ENCODE measurements at regions not wholly inside any gene's neighbourhood (a gene's known extent, or its start where the extent isn't known, plus 50 kb on each side); places are given as distances from the start of the nearest gene placed in this dataset.

DNA sequence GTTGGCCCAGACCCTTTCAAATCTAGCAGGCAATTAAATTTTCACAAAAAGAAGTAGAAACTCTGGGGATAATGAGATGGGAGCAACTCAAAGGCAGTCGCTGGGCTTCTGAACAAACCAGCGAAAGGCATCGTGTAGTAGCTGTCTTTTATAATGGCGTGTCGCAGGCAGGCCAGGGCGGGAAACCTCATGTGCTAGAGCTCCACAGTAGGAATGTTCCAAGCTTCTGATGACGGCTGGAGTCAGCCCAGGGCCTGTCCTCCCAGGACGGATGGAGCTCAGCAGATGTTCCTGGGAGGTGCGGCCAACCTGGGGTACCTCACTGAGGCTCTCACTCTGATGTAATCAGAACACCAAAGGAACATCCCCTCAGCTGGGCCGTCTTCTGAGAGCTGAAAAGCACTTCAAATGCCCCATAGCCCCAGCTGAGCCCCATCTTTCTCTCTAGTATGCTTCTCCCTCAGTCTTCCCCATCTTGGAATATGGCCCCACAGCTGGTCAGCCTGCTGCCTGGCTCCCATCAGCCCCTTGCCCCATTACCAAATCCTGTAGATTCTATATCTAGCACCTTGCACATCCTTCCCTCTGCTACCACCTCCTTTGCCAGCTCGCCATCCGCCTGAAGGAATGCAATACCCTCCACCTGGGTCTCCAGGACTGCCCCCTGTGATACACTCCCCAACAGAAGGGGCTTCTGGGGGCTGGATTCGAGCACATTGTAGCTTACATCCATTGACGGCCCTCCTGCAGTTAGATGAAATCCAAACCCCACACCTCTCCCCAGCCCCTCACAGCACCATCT lies 54.9 kb upstream of the ATP2B2 start:
- Histone ChIP-seq H3K4me1 (replicated peaks) (no peaks in the 10 kb centered on the region), H3K36me3 (no peaks in the 10 kb centered on the region), H3K9me3 (no peaks in the 10 kb centered on the region), H3K27ac (no peak overlapping the region), H3K27me3 (replicated peaks; ENCODE audit: insufficient read depth) (no peaks in the 10 kb centered on the region), H3K4me3 (no peak overlapping the region)
- no peak for DNase-seq (ENCODE audit: low spot score)
- intact Hi-C loops (cut with DNase I), result no loop called here
- TF ChIP-seq, protein P1, sequence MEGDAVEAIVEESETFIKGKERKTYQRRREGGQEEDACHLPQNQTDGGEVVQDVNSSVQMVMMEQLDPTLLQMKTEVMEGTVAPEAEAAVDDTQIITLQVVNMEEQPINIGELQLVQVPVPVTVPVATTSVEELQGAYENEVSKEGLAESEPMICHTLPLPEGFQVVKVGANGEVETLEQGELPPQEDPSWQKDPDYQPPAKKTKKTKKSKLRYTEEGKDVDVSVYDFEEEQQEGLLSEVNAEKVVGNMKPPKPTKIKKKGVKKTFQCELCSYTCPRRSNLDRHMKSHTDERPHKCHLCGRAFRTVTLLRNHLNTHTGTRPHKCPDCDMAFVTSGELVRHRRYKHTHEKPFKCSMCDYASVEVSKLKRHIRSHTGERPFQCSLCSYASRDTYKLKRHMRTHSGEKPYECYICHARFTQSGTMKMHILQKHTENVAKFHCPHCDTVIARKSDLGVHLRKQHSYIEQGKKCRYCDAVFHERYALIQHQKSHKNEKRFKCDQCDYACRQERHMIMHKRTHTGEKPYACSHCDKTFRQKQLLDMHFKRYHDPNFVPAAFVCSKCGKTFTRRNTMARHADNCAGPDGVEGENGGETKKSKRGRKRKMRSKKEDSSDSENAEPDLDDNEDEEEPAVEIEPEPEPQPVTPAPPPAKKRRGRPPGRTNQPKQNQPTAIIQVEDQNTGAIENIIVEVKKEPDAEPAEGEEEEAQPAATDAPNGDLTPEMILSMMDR (IDR thresholded peaks at IDR 0.05), result no peak
- TF ChIP-seq POLR2A (IDR thresholded peaks at IDR 0.05) (no peak), POLR2AphosphoS5 (IDR thresholded peaks at IDR 0.05) (no peak)
- 85% methylated on average over 14 of the region's 14 CpGs for WGBS

DNA sequence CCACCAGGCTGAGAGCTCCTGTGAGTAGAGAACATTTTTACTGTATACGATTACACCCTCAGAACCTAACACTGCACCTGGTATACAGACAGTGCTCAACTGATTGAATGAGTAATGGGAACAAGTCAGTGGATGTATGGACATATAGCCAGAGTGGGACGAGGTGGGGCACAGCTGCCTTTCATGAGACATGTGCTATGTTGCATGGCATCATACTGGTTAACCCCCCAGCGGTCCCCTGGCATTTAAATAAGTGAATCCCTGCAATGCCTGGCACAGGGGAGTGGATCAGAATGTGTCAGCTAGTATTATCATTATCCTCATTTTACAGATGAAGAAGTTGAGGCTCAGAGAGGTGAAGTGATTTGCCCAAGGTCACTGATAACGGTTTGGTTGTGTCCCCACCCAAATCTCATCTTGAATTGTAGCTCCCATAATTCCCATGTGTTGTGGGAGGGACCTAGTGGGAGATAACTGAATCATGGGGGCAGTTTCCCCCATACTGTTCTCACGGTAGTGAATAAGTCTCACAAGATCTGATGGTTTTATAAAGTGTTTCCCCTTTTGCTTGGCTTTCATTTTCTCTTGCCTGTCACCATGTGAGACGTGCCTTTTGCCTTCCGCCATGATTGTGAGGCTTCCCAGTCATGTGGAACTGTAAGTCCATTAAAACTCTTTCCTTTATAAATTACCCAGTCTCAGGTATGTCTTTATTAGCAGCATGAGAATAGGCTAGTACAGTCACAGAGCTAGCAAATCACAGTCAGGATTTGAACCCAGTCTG lies 56.0 kb upstream of the ATP2B2 start:
- TF ChIP-seq POLR2AphosphoS5 (IDR thresholded peaks at IDR 0.05), result no peak
- TF ChIP-seq POLR2A (IDR thresholded peaks at IDR 0.05), result no peak
- TF ChIP-seq, protein P1 (IDR thresholded peaks at IDR 0.05), result no peak
- WGBS, result 86% methylated on average over 7 of the region's 7 CpGs
- intact Hi-C loops (cut with DNase I), result no loop called here
- Histone ChIP-seq H3K36me3 (no peaks in the 10 kb centered on the region), H3K4me1 (replicated peaks) (no peaks in the 10 kb centered on the region), H3K9me3 (no peaks in the 10 kb centered on the region), H3K4me3 (no peak overlapping the region), H3K27ac (no peak overlapping the region), H3K27me3 (replicated peaks; ENCODE audit: insufficient read depth) (no peaks in the 10 kb centered on the region)
- no peak for DNase-seq (ENCODE audit: low spot score)

DNA sequence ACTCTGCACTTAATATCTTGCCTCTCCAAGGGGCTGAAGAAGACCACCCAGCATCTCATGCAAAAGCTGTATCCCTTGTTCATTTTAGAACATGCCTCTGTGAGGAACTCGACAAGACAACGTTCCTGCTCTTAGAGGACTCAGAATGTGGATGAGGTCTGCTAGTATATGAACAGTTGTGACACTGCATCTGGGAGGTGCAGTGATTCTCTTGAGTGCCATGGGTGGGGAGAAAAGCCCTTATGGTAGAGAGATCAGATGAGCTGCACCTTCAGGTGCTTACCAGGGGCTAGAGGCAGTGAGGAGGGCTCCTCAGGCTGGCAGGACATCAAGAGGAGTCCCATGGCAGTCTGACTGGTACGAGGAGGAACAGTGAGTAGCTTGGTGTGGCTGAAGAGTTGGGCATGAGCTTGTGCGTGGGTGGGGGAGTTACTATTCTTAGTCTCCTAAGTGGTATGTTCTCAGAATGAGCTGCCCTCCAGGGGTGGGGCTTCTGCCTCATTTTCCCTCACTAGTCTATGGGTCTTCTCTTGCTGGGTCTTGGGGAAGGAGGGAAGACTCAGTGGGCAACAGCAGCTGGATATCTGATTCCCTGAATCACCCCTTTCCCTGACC lies 56.7 kb upstream of the ATP2B2 start:
- Histone ChIP-seq H3K27ac (no peak overlapping the region), H3K4me3 (no peak overlapping the region), H3K36me3 (no peaks in the 10 kb centered on the region), H3K9me3 (no peaks in the 10 kb centered on the region), H3K4me1 (replicated peaks) (no peaks in the 10 kb centered on the region), H3K27me3 (replicated peaks; ENCODE audit: insufficient read depth) (no peaks in the 10 kb centered on the region)
- 79% methylated on average over 4 of the region's 4 CpGs for WGBS
- TF ChIP-seq POLR2A (IDR thresholded peaks at IDR 0.05) (no peak), POLR2AphosphoS5 (IDR thresholded peaks at IDR 0.05) (no peak)
- TF ChIP-seq, protein P1 (IDR thresholded peaks at IDR 0.05), result no peak
- intact Hi-C loops (cut with DNase I), result no loop called here
- no peak for DNase-seq (ENCODE audit: low spot score)

DNA sequence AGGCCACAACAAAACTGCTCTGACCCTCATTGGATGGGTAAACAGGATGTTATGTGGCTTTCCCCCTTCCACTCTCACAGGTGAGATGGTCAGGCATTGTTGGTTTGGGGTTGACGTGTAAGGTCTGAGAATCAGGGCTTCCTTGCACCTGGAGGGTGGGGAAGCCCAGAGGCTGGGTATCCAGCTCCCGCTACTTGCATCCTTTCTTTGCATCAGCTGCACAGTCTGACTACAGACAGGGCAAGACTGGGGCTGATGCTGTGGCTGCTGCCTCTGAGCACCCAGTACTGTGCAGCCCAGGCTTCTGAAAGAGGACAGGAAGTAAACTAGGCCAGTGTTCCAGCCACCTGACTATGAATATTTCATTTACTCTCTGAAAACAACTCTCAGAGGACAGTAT lies 58.0 kb upstream of the ATP2B2 start:
- TF ChIP-seq POLR2AphosphoS5 (IDR thresholded peaks at IDR 0.05), result no peak
- TF ChIP-seq, protein P1 (IDR thresholded peaks at IDR 0.05), result no peak
- TF ChIP-seq POLR2A (IDR thresholded peaks at IDR 0.05), result no peak
- no peak overlapping the region for H3K27ac ChIP-seq
- no peaks in the 10 kb centered on the region for H3K9me3 ChIP-seq
- H3K27me3 ChIP-seq (replicated peaks; ENCODE audit: insufficient read depth), result no peaks in the 10 kb centered on the region
- H3K36me3 ChIP-seq, result no peaks in the 10 kb centered on the region
- WGBS, result 96% methylated on average over 2 of the region's 2 CpGs
- intact Hi-C loops (cut with DNase I), result no loop called here
- DNase-seq (ENCODE audit: low spot score), result no peak
- H3K4me1 ChIP-seq (replicated peaks), result no peaks in the 10 kb centered on the region
- H3K4me3 ChIP-seq, result no peak overlapping the region

Data from prostate gland (tissue), 2 donors.